HEK293 (cell line): ENCODE measurements at regions not wholly inside any gene's neighbourhood (a gene's known extent, or its start where the extent isn't known, plus 50 kb on each side); places are given as distances from the start of the nearest gene placed in this dataset.

Experiments used
- CTCF ChIA-PET: fragments of 350-600 bp; formaldehyde crosslinking; extraction: SDS; loops from one replicate; lab custom pipeline; 2021; ENCODE audit warnings: antibody characterized with exemption; lab: Yijun Ruan, JAX
- POLR2A ChIA-PET: fragments of 300-600 bp; formaldehyde crosslinking; extraction: SDS; loops from one replicate; lab custom pipeline; 2020; ENCODE audit warnings: antibody characterized with exemption, inconsistent platforms; lab: Yijun Ruan, JAX
- H3K27ac ChIP-seq: fragments of 200-500 bp; sonication (Bioruptor generic); 2 replicates; pipeline ENCODE4 v1.5.1; 2014; ENCODE audit warnings: low read depth, low read length, control low read depth, inconsistent platforms; ENCODE audit errors: extremely low read depth
- H3K36me3 ChIP-seq, 2 experiments: fragments of 200-500 bp in 1 of 2; sonication (Bioruptor generic) in 1 of 2; 1 replicate in 1 of 2; 2 replicates in 1 of 2; pipeline ENCODE4 v1.5.1; 2014 to 2017; ENCODE audit warnings: inconsistent platforms in 2 of 2, low read length in 2 of 2; ENCODE audit not compliant: control insufficient read depth in 2 of 2, insufficient read depth in 1 of 2
- H3K4me1 ChIP-seq: fragments of 200-500 bp; sonication (Bioruptor generic); 2 replicates; pipeline ENCODE4 v1.5.1; 2014; ENCODE audit warnings: mild to moderate bottlenecking, low read length, inconsistent platforms; ENCODE audit not compliant: control insufficient read depth, insufficient read depth
- H3K4me3 ChIP-seq: 2 replicates; pipeline ENCODE4 v1.5.1; 2011; ENCODE audit warnings: low read depth, mild to moderate bottlenecking, control low read depth, low read length, moderate library complexity
- H3K9me3 ChIP-seq: fragments of 200-500 bp; sonication (Bioruptor generic); 2 replicates; pipeline ENCODE4 v1.5.1; 2014; ENCODE audit warnings: low read depth, low read length, inconsistent platforms; ENCODE audit not compliant: control insufficient read depth, insufficient read depth
- ATF2 ChIP-seq: fragments of 450-650 bp; formaldehyde crosslinking; IDR thresholded peaks from 2 replicates; pipeline ENCODE4 v1.5.1; 2016; ENCODE audit warnings: missing biosample characterization, missing genetic modification characterization, low read depth
- EGR2 ChIP-seq: fragments of 450-650 bp; formaldehyde crosslinking; IDR thresholded peaks from 2 replicates; pipeline ENCODE4 v1.5.1; 2016; ENCODE audit warnings: low read depth, missing biosample characterization, missing genetic modification characterization
- GLI4 ChIP-seq: fragments of 450-650 bp; formaldehyde crosslinking; IDR thresholded peaks from 2 replicates; pipeline ENCODE4 v1.5.1; 2016; ENCODE audit warnings: missing biosample characterization, missing genetic modification characterization
- GLIS1 ChIP-seq: fragments of 450-650 bp; formaldehyde crosslinking; IDR thresholded peaks from 2 replicates; pipeline ENCODE4 v1.5.1; 2016; ENCODE audit warnings: missing biosample characterization, missing genetic modification characterization
- HOXA7 ChIP-seq: sonication (generic); formaldehyde crosslinking; IDR thresholded peaks from 2 replicates; pipeline ENCODE4 v1.8.1; 2022; ENCODE audit warnings: missing genetic modification reagents, borderline replicate concordance
- KLF8 ChIP-seq: fragments of 450-650 bp; formaldehyde crosslinking; IDR thresholded peaks from 2 replicates; pipeline ENCODE4 v1.5.1; 2016; ENCODE audit warnings: missing biosample characterization, missing genetic modification characterization
- MEIS1 ChIP-seq: sonication (generic); formaldehyde crosslinking; IDR thresholded peaks from 2 replicates; pipeline ENCODE4 v1.8.1; 2022; ENCODE audit warnings: missing genetic modification reagents, mild to moderate bottlenecking, borderline replicate concordance
- PATZ1 ChIP-seq: fragments of 450-650 bp; formaldehyde crosslinking; IDR thresholded peaks from 2 replicates; pipeline ENCODE4 v1.5.1; 2016; ENCODE audit warnings: missing biosample characterization, missing genetic modification characterization
- SP2 ChIP-seq: fragments of 450-650 bp; formaldehyde crosslinking; IDR thresholded peaks from 2 replicates; pipeline ENCODE4 v1.5.1; 2016; ENCODE audit warnings: missing biosample characterization, missing genetic modification characterization
- YY2 ChIP-seq: fragments of 450-650 bp; formaldehyde crosslinking; IDR thresholded peaks from 2 replicates; pipeline ENCODE4 v1.5.1; 2016; ENCODE audit warnings: missing biosample characterization, missing genetic modification characterization
- ZBTB17 ChIP-seq: fragments of 450-650 bp; formaldehyde crosslinking; IDR thresholded peaks from 2 replicates; pipeline ENCODE4 v1.5.1; 2016; ENCODE audit warnings: missing biosample characterization, missing genetic modification characterization
- ZBTB44 ChIP-seq: fragments of 450-650 bp; IDR thresholded peaks from 2 replicates; pipeline ENCODE4 v1.5.1; 2018; ENCODE audit warnings: missing biosample characterization, mild to moderate bottlenecking, missing genetic modification characterization
- ZBTB49 ChIP-seq: fragments of 450-650 bp; formaldehyde crosslinking; IDR thresholded peaks from 2 replicates; pipeline ENCODE4 v1.5.1; 2016; ENCODE audit warnings: missing biosample characterization, missing genetic modification characterization, low read depth
- ZFHX2 ChIP-seq: fragments of 450-650 bp; formaldehyde crosslinking; conservative IDR thresholded peaks from 2 replicates; pipeline ENCODE4 v1.5.1; 2016; ENCODE audit warnings: missing biosample characterization, missing genetic modification characterization
- ZFP3 ChIP-seq: fragments of 450-650 bp; formaldehyde crosslinking; IDR thresholded peaks from 2 replicates; pipeline ENCODE4 v1.5.1; 2016; ENCODE audit warnings: low read depth, missing biosample characterization, missing genetic modification characterization
- ZNF155 ChIP-seq: fragments of 450-650 bp; formaldehyde crosslinking; IDR thresholded peaks from 2 replicates; pipeline ENCODE4 v1.5.1; 2016; ENCODE audit warnings: missing biosample characterization, missing genetic modification characterization
- ZNF24 ChIP-seq: fragments of 450-650 bp; formaldehyde crosslinking; IDR thresholded peaks from 2 replicates; pipeline ENCODE4 v1.5.1; 2016; ENCODE audit warnings: missing biosample characterization, missing genetic modification characterization
- ZNF341 ChIP-seq: fragments of 450-650 bp; formaldehyde crosslinking; IDR thresholded peaks from 2 replicates; pipeline ENCODE4; 2016; ENCODE audit warnings: low read depth, missing biosample characterization, missing genetic modification characterization
- ZNF366 ChIP-seq: fragments of 450-650 bp; formaldehyde crosslinking; conservative IDR thresholded peaks from 2 replicates; pipeline ENCODE4 v1.5.1; 2016; ENCODE audit warnings: missing biosample characterization, missing genetic modification characterization
- ZNF521 ChIP-seq: fragments of 450-650 bp; formaldehyde crosslinking; IDR thresholded peaks from 2 replicates; pipeline ENCODE4 v1.5.1; 2017; ENCODE audit warnings: missing biosample characterization, mild to moderate bottlenecking, missing genetic modification characterization
- ZNF548 ChIP-seq: fragments of 450-650 bp; formaldehyde crosslinking; IDR thresholded peaks from 2 replicates; pipeline ENCODE4 v1.5.1; 2016; ENCODE audit warnings: missing biosample characterization, missing genetic modification characterization
- ZNF610 ChIP-seq: fragments of 450-650 bp; formaldehyde crosslinking; IDR thresholded peaks from 2 replicates; pipeline ENCODE4 v1.5.1; 2016; ENCODE audit warnings: missing biosample characterization, missing genetic modification characterization, borderline replicate concordance
- ZNF670 ChIP-seq: fragments of 450-650 bp; formaldehyde crosslinking; IDR thresholded peaks from 2 replicates; pipeline ENCODE4 v1.5.1; 2016; ENCODE audit warnings: missing biosample characterization, missing genetic modification characterization, low read depth
- ZNF777 ChIP-seq: fragments of 450-650 bp; formaldehyde crosslinking; IDR thresholded peaks from 2 replicates; pipeline ENCODE4 v1.5.1; 2017; ENCODE audit warnings: missing biosample characterization, missing genetic modification characterization, borderline replicate concordance

- TF ChIP-seq GLIS1 (tag by site-specific recombination): no peak
- no peak for TF ChIP-seq YY2
- peak; percentile 94 for TF ChIP-seq ZNF610
- TF ChIP-seq ZNF548 (tag by site-specific recombination): no peak
- TF ChIP-seq ZNF155 (tag by site-specific recombination): no peak
- TF ChIP-seq KLF8 (tag by site-specific recombination): no peak
- TF ChIP-seq ZBTB44: no peak
Observed at GRCh38 chr13:111429064-111429558, 108.7 kb downstream of the TEX29 start (continued).

GRCh38 chr13:111431206-111431605 lies 110.8 kb downstream of the TEX29 start:
- no peak overlapping the region for H3K27ac ChIP-seq
- ChIA-PET POLR2A (no interaction called here), CTCF (interaction anchor here (0.7 to 4.7 kb wide), 3 partner anchors 8 to 89 kb away, joined by 3 to 27 read pairs (median 3); no protein-coding TSS in a partner anchor)
- no peaks in the 10 kb centered on the region for H3K4me1 ChIP-seq
- no peak for TF ChIP-seq ATF2 (tag by site-specific recombination)
- TF ChIP-seq ZBTB49 (tag by site-specific recombination): no peak
- H3K9me3 ChIP-seq: no peaks in the 10 kb centered on the region
- H3K4me3 ChIP-seq: no peak overlapping the region
- H3K36me3 ChIP-seq: no peaks in the 10 kb centered on the region; a peak in 1 of 3 replicates

- CTCF ChIA-PET: no interaction called here
- no peak overlapping the region for H3K27ac ChIP-seq
- H3K4me1 ChIP-seq: no peaks in the 10 kb centered on the region
- POLR2A ChIA-PET: no interaction called here
- H3K36me3 ChIP-seq: no peaks in the 10 kb centered on the region; a peak in 1 of 3 replicates
- H3K9me3 ChIP-seq: no peaks in the 10 kb centered on the region
- TF ChIP-seq ZNF366: peak; percentile 89
- no peak for TF ChIP-seq GLIS1 (tag by site-specific recombination)
- peak; percentile 98 for TF ChIP-seq EGR2 (tag by site-specific recombination)
- TF ChIP-seq ZFHX2 (tag by site-specific recombination): peak; percentile 91
- TF ChIP-seq SP2: no peak
- peak; percentile 85 for TF ChIP-seq ZBTB17 (tag by site-specific recombination)
- TF ChIP-seq ZNF521: no peak
- H3K4me3 ChIP-seq: no peak overlapping the region
Observed at GRCh38 chr13:111434578-111435159, 114.2 kb downstream of the TEX29 start.

- Histone ChIP-seq H3K4me3 (no peak overlapping the region), H3K27ac (no peak overlapping the region), H3K36me3 (no peaks in the 10 kb centered on the region; a peak in 1 of 3 replicates), H3K4me1 (no peaks in the 10 kb centered on the region), H3K9me3 (no peaks in the 10 kb centered on the region)
- ChIA-PET POLR2A (no interaction called here), CTCF (no interaction called here)
- no peak for TF ChIP-seq MEIS1 (CRISPR knock-in tag)
- no peak for TF ChIP-seq ZNF24 (tag by site-specific recombination)
- TF ChIP-seq HOXA7 (CRISPR knock-in tag): no peak
- no peak for TF ChIP-seq SP2
- no peak for TF ChIP-seq PATZ1 (tag by site-specific recombination)
- no peak for TF ChIP-seq GLI4 (tag by site-specific recombination)
- no peak for TF ChIP-seq ZNF777
- no peak for TF ChIP-seq ZNF341
- no peak for TF ChIP-seq ZNF670 (tag by site-specific recombination)
- TF ChIP-seq ZFP3 (tag by site-specific recombination): no peak
Observed at GRCh38 chr13:111436446-111436845, 116.0 kb downstream of the TEX29 start.
